ENCODE measurements at regions not wholly inside any gene's neighbourhood (a gene's known extent, or its start where the extent isn't known, plus 50 kb on each side); places are given as distances from the start of the nearest gene placed in this dataset.

- no peak overlapping the region for H3K4me3 ChIP-seq (ENCODE audit: low read depth, low read length)
Measured at GRCh38 chr2:129722306-129723019, 257.0 kb upstream of the RAB6C start.

GRCh38 chr2:129723277-129724020 is 256.0 kb upstream of the RAB6C start:
- Histone ChIP-seq H3K36me3 (ENCODE audit: control insufficient read depth, insufficient read depth, low read length) (no peaks in the 10 kb centered on the region), H3K27ac (ENCODE audit: low read depth, low read length) (no peak overlapping the region), H3K4me3 (ENCODE audit: low read depth, low read length) (no peak overlapping the region), H3K9ac (ENCODE audit: low read depth, low read length) (no peak overlapping the region), H3K27me3 (ENCODE audit: control insufficient read depth, insufficient read depth, low read length) (no peaks in the 10 kb centered on the region), H3K9me3 (ENCODE audit: control insufficient read depth, insufficient read depth, low read length) (no peaks in the 10 kb centered on the region), H3K4me1 (ENCODE audit: control insufficient read depth, insufficient read depth, low read length) (no peaks in the 10 kb centered on the region)

More at GRCh38 chr2:129722306-129723019, 257.0 kb upstream of the RAB6C start:
- Histone ChIP-seq H3K9ac (ENCODE audit: low read depth, low read length) (no peak overlapping the region), H3K4me1 (ENCODE audit: control insufficient read depth, insufficient read depth, low read length) (peaks cover 4% of the 10 kb centered on the region), H3K27me3 (ENCODE audit: control insufficient read depth, insufficient read depth, low read length) (no peaks in the 10 kb centered on the region), H3K27ac (ENCODE audit: low read depth, low read length) (no peak overlapping the region), H3K36me3 (ENCODE audit: control insufficient read depth, insufficient read depth, low read length) (no peaks in the 10 kb centered on the region), H3K9me3 (ENCODE audit: control insufficient read depth, insufficient read depth, low read length) (no peaks in the 10 kb centered on the region)

- Histone ChIP-seq H3K4me1 (ENCODE audit: control insufficient read depth, insufficient read depth, low read length) (peaks cover 3% of the 10 kb centered on the region; the same call in 1 of the 2 replicates), H3K36me3 (ENCODE audit: control insufficient read depth, insufficient read depth, low read length) (no peaks in the 10 kb centered on the region)
Measured at GRCh38 chr2:129724021-129724757, 255.3 kb upstream of the RAB6C start.

GRCh38 chr2:129726216-129726615 is 253.2 kb upstream of the RAB6C start:
- Histone ChIP-seq H3K27ac (ENCODE audit: low read depth, low read length) (no peak overlapping the region), H3K9me3 (ENCODE audit: control insufficient read depth, insufficient read depth, low read length) (no peaks in the 10 kb centered on the region), H3K4me3 (ENCODE audit: low read depth, low read length) (no peak overlapping the region), H3K36me3 (ENCODE audit: control insufficient read depth, insufficient read depth, low read length) (no peaks in the 10 kb centered on the region), H3K9ac (ENCODE audit: low read depth, low read length) (no peak overlapping the region), H3K4me1 (ENCODE audit: control insufficient read depth, insufficient read depth, low read length) (peaks cover 3% of the 10 kb centered on the region; the same call in 1 of the 2 replicates), H3K27me3 (ENCODE audit: control insufficient read depth, insufficient read depth, low read length) (no peaks in the 10 kb centered on the region)

More at GRCh38 chr2:129724021-129724757, 255.3 kb upstream of the RAB6C start:
- Histone ChIP-seq H3K9ac (ENCODE audit: low read depth, low read length) (no peak overlapping the region), H3K4me3 (ENCODE audit: low read depth, low read length) (no peak overlapping the region), H3K27ac (ENCODE audit: low read depth, low read length) (no peak overlapping the region), H3K9me3 (ENCODE audit: control insufficient read depth, insufficient read depth, low read length) (no peaks in the 10 kb centered on the region), H3K27me3 (ENCODE audit: control insufficient read depth, insufficient read depth, low read length) (no peaks in the 10 kb centered on the region)

GRCh38 chr2:129727286-129727685 is 252.2 kb upstream of the RAB6C start:
- H3K9me3 ChIP-seq (ENCODE audit: control insufficient read depth, insufficient read depth, low read length): no peaks in the 10 kb centered on the region
- no peak overlapping the region for H3K9ac ChIP-seq (ENCODE audit: low read depth, low read length)
- H3K4me3 ChIP-seq (ENCODE audit: low read depth, low read length): no peak overlapping the region
- H3K27me3 ChIP-seq (ENCODE audit: control insufficient read depth, insufficient read depth, low read length): no peaks in the 10 kb centered on the region
- peaks cover 3% of the 10 kb centered on the region; the same call in 1 of the 2 replicates for H3K4me1 ChIP-seq (ENCODE audit: control insufficient read depth, insufficient read depth, low read length)
- H3K27ac ChIP-seq (ENCODE audit: low read depth, low read length): no peak overlapping the region
- H3K36me3 ChIP-seq (ENCODE audit: control insufficient read depth, insufficient read depth, low read length): no peaks in the 10 kb centered on the region

- H3K9me3 ChIP-seq (ENCODE audit: control insufficient read depth, insufficient read depth, low read length): no peaks in the 10 kb centered on the region
- no peaks in the 10 kb centered on the region for H3K36me3 ChIP-seq (ENCODE audit: control insufficient read depth, insufficient read depth, low read length)
- no peak overlapping the region for H3K9ac ChIP-seq (ENCODE audit: low read depth, low read length)
- peaks cover 3% of the 10 kb centered on the region; the same call in 1 of the 2 replicates for H3K4me1 ChIP-seq (ENCODE audit: control insufficient read depth, insufficient read depth, low read length)
- H3K27ac ChIP-seq (ENCODE audit: low read depth, low read length): no peak overlapping the region
- no peak overlapping the region for H3K4me3 ChIP-seq (ENCODE audit: low read depth, low read length)
- H3K27me3 ChIP-seq (ENCODE audit: control insufficient read depth, insufficient read depth, low read length): no peaks in the 10 kb centered on the region
Measured at GRCh38 chr2:129728035-129728972, 251.2 kb upstream of the RAB6C start.

- Histone ChIP-seq H3K27me3 (ENCODE audit: control insufficient read depth, insufficient read depth, low read length) (no peaks in the 10 kb centered on the region), H3K36me3 (ENCODE audit: control insufficient read depth, insufficient read depth, low read length) (no peaks in the 10 kb centered on the region), H3K4me3 (ENCODE audit: low read depth, low read length) (no peak overlapping the region), H3K9me3 (ENCODE audit: control insufficient read depth, insufficient read depth, low read length) (no peaks in the 10 kb centered on the region), H3K27ac (ENCODE audit: low read depth, low read length) (no peak overlapping the region), H3K4me1 (ENCODE audit: control insufficient read depth, insufficient read depth, low read length) (peaks cover 3% of the 10 kb centered on the region; the same call in 1 of the 2 replicates), H3K9ac (ENCODE audit: low read depth, low read length) (no peak overlapping the region)
Measured at GRCh38 chr2:129729011-129729410, 250.5 kb upstream of the RAB6C start.

GRCh38 chr2:129729646-129730045 is 249.8 kb upstream of the RAB6C start:
- H3K9me3 ChIP-seq (ENCODE audit: control insufficient read depth, insufficient read depth, low read length): no peaks in the 10 kb centered on the region
- no peaks in the 10 kb centered on the region for H3K36me3 ChIP-seq (ENCODE audit: control insufficient read depth, insufficient read depth, low read length)
- peaks cover 3% of the 10 kb centered on the region; the same call in 1 of the 2 replicates for H3K4me1 ChIP-seq (ENCODE audit: control insufficient read depth, insufficient read depth, low read length)
- no peak overlapping the region for H3K4me3 ChIP-seq (ENCODE audit: low read depth, low read length)
- H3K27ac ChIP-seq (ENCODE audit: low read depth, low read length): no peak overlapping the region
- no peak overlapping the region for H3K9ac ChIP-seq (ENCODE audit: low read depth, low read length)
- no peaks in the 10 kb centered on the region for H3K27me3 ChIP-seq (ENCODE audit: control insufficient read depth, insufficient read depth, low read length)

- no peak overlapping the region for H3K9ac ChIP-seq (ENCODE audit: low read depth, low read length)
- H3K4me1 ChIP-seq (ENCODE audit: control insufficient read depth, insufficient read depth, low read length): peaks cover 3% of the 10 kb centered on the region; the same call in 1 of the 2 replicates
- H3K27me3 ChIP-seq (ENCODE audit: control insufficient read depth, insufficient read depth, low read length): no peaks in the 10 kb centered on the region
- no peaks in the 10 kb centered on the region for H3K36me3 ChIP-seq (ENCODE audit: control insufficient read depth, insufficient read depth, low read length)
- no peaks in the 10 kb centered on the region for H3K9me3 ChIP-seq (ENCODE audit: control insufficient read depth, insufficient read depth, low read length)
- no peak overlapping the region for H3K27ac ChIP-seq (ENCODE audit: low read depth, low read length)
- no peak overlapping the region for H3K4me3 ChIP-seq (ENCODE audit: low read depth, low read length)
Measured at GRCh38 chr2:129730979-129731378, 248.5 kb upstream of the RAB6C start.
